ENCODE measurements at regions not wholly inside any gene's neighbourhood (a gene's known extent, or its start where the extent isn't known, plus 50 kb on each side); places are given as distances from the start of the nearest gene placed in this dataset.
"Not testable (repeated sequence)": the region's sequence is repeated elsewhere in the genome, so short reads cannot be mapped to it uniquely, and the experiment has no call there.

- no peak for DNase-seq
Observed at GRCh38 chr9:129544761-129545160, 76.1 kb downstream of the C9orf50 start.

- DNase-seq, result no peak
Observed at GRCh38 chr9:129542741-129543140, 78.2 kb downstream of the C9orf50 start.

GRCh38 chr9:129541270-129541669 is 79.6 kb downstream of the C9orf50 start:
- no peak for DNase-seq

DNA sequence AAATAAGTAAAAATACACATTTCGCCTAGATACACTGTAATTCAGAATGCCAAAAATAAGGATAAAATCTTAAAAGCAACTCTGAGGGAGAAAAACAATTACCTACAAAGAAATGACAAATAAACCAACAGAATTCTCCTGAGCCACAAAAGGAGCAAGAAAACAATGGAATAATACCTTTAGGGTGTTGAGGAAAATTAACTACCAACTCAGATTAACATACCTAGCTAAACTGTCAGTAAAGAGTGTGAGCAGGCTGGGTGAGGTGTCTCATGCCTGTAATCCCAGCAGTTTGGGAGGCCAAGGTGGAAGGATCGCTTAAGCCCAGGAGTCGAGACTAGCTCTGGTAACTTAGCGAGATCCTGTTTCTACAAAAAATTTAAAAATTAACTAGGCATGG is 81.5 kb downstream of the C9orf50 start:
- no peak for DNase-seq

- DNase-seq, result not testable (repeated sequence)
Observed at GRCh38 chr9:129531860-129532402, 89.0 kb downstream of the C9orf50 start.

- DNase-seq, result not testable (repeated sequence)
Observed at GRCh38 chr9:129527955-129528354, 92.9 kb downstream of the C9orf50 start.

DNA sequence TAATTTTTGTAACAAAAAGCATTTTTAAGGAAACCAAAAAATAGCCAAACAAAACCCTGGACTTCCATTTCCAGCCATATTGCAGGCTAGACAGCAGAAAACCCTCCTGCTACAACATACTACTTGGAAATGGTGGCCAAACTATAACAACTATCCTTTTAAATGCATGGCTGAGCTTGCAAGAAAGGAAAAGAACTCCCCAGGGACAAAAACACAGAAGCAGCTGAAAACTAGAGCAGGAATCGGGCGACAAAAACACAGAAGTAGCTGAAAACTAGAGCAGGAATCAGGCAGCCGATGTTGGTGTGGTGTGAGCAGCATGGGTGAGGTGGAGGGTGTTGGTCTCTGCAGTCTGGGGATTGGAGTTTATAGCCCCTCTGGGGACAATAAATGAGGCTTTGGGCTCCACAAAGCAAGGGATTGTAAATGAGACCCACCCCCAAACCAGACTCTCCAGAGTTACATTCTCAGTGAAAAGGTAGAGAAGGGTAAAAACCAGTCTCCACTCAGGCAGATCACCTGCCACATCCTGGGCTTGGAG is 95.2 kb downstream of the C9orf50 start:
- DNase-seq, result no peak

GRCh38 chr9:129524582-129525270 is 96.2 kb downstream of the C9orf50 start:
- DNase-seq, result no peak

GRCh38 chr9:129523943-129524581 is 96.8 kb downstream of the C9orf50 start:
- no peak for DNase-seq

DNA sequence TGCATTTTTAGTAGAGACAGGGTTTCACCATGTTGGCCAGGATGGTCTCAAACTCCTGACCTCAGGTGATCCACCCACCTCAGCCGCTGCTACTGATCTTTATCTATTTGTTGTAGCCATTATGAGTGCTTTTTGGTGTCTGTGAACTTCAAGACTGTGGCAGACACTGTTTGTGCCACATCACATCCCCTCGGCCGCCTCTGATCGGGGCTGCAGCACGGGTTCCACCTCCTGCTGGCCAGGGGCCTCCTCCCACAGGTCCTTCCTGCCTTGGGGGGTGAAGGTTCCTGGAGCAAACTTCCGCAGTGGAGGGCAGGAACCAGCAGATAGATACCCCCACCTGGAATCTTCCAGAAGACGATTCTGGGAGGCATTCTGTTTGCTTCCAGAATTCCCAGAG is 98.5 kb downstream of the C9orf50 start:
- DNase-seq, result no peak

DNA sequence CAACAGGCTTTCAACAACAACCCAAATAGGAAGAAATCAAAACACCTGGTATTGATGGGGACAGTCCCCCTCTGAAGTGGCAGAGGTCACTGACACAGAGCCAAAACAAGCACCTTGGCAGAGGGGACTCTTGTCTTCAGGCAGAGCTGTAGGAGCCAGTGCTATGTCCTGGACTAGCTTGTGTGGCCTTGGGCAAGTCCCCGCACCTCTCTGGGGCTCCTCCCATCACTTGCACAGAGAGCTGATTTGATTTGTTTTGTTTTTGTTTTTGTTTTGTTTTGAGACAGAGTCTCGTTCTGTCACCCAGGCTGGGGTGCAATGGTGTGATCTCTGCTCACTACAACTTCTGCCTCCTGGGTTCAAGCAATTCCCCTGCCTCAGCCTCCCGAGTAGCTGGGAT is 100.8 kb downstream of the C9orf50 start:
- DNase-seq, result no peak

DNA sequence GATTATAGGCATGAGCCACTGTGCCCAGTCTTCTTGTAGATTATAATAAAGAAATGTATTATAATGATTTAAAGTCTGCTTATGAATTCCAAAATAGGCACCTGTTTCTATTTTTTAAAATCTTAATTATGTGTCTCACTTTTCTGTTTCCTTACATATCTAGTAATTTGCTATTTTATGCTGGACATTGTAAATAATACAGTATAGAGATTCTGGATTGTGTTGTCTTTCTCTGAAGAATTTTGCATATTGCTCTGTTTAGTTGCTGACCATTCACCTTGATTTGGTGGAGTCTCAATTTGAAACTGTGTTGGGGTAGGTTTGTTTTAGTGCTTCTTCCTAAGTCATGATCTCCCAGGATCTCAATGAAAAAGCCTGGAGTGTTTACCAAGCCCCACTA is 102.8 kb downstream of the C9orf50 start:
- DNase-seq, result no peak

- DNase-seq, result no peak
Observed at GRCh38 chr9:129517006-129517405, 103.9 kb downstream of the C9orf50 start.

DNA sequence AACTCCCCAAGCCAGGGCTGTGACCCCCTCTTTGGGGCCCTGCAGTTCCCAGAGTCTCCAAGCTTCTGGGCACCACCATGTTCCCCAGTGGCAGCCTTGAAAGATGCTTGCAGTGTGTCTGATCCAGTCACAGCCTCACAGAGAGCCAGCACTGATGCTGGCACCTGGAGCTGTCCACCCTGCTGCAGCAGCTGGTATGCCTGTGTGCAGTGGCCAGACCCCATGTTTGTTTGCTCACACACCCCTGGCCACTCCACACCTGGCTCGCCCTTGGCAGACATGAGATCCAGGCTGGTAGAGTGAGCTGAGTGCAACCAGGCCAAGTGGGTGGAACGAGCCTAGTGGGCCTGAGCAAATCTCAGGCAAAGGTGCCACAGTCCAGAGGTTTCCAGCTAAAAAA is 106.0 kb downstream of the C9orf50 start:
- DNase-seq, result no peak

- no peak for DNase-seq
Observed at GRCh38 chr9:129514497-129514867, 106.4 kb downstream of the C9orf50 start.

GRCh38 chr9:129513856-129514496 is 106.9 kb downstream of the C9orf50 start:
- DNase-seq, result no peak

- DNase-seq, result no peak
Observed at GRCh38 chr9:129513282-129513681, 107.6 kb downstream of the C9orf50 start.

DNA sequence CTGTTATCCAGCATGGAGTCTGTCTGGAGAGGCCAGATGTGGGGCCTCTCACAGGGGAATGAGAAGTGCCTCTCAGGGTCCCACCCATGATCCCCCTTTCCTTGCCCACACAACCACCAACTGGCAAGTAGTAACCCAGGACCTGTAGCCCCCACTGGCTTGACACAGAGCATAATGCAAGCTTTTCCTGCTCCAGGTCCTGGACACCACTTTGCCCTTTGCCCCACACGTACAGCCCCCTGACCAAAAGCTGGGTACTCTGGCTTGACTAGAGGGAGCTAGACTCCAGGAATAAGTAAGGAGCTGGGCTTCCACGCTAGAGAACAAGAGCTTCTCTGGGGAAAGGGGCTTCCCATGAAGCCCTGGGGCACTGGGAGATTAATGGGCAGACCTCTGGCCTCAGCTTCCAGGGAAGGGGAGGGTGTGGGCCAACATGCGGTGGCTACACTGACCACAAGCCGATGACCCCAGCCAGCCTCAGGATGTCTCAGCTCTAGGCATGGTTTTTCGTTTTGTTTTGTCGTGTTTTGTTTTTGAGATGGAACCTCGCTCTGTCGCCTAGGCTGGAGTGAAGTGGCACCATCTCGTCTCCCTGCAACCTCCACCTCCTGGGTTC is 109.5 kb downstream of the C9orf50 start:
- no peak for DNase-seq

DNA sequence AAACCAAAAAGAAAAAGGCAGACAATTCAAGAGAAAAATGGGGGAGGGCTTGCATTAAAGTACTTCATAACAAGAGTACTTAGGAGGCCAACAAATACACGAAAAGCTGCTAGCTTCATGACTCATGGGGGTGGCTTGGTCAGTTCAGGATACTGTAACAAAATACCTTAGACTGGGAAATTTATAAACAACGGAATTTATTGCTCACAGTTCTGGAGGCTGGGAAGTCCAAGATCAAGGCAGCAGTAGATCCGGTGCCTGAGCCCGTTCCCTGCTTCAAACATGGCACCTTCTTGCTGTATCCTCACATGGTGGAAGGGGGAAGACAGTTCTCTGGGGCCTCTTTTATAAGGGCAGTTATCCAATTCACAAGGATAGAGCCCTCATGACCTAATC is 111.4 kb downstream of the C9orf50 start:
- no peak for DNase-seq

DNA sequence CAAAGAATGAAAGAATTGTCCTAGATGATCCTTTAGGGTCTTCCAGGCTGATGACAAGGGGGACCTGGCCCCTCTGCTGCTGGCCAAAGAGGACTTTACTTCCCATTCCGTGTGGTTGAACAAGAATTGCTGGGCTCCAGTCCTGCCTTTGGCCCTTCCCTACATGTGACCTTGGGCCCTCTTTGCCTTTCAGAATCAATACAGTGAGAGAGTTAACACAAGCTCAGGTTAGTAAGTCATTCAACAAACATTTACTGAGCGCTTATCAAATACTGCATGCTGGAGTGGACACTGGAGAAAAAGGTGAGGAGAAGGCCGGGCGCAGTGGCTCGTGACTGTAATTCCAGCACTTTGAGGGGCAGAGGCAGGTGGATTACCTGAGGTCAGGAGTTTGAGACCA is 113.1 kb downstream of the C9orf50 start:
- DNase-seq, result no peak

- no peak for DNase-seq
Observed at GRCh38 chr9:129506892-129507291, 114.0 kb downstream of the C9orf50 start.

DNA sequence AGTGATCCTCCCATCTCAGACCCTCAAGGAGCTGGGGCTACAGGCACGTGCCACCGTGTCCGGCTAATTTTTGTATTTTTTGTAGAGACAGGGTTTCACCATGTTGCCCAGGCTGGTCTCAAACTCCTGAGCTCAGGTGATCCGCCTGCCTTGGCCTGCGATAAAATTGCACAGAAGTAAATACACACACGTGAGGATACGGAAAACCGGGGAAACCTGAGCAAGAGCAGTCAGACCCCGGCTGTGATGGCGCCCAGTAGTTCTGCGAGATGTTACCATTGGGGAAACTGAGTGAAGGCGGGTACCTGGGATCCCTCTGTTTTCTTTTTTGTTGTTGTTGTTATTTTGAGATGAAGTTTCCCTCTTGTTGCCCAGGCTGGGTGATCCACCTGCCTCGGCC is 114.9 kb downstream of the C9orf50 start:
- DNase-seq, result no peak

GRCh38 chr9:129505270-129505902 is 115.5 kb downstream of the C9orf50 start:
- no peak for DNase-seq

All from DMS79 (cell line).